ENCODE measurements at regions not wholly inside any gene's neighbourhood (a gene's known extent, or its start where the extent isn't known, plus 50 kb on each side); places are given as distances from the start of the nearest gene placed in this dataset.

- no peak for TF ChIP-seq CTCF (conservative IDR thresholded peaks at IDR 0.05 in 1 of 2, IDR thresholded peaks at IDR 0.05 in 1 of 2; ENCODE audit: low read depth in 1 of 2, low read length in 2 of 2)
- TF ChIP-seq EZH2 (IDR thresholded peaks at IDR 0.05; ENCODE audit: low read length, missing control alignments) = no peak
Measured at GRCh38 chr2:64808092-64808491, 154.4 kb upstream of the SERTAD2 start.

Data from fibroblast of lung (primary cell).